GM10266 (cell line): ENCODE measurements at regions not wholly inside any gene's neighbourhood (a gene's known extent, or its start where the extent isn't known, plus 50 kb on each side); places are given as distances from the start of the nearest gene placed in this dataset.

Experiments used
- DNase-seq: peaks from one replicate; pipeline ENCODE4 v3.0.0; 2012; ENCODE audit errors: extremely low spot score
- TF ChIP-seq, protein P1 (sequence below): IDR thresholded peaks from 2 replicates; pipeline ENCODE4 v1.5.1; 2012; ENCODE audit warnings: mild to moderate bottlenecking, low read depth; ENCODE audit not compliant: control insufficient read depth, insufficient read depth; ENCODE audit errors: missing control alignments

DNA sequence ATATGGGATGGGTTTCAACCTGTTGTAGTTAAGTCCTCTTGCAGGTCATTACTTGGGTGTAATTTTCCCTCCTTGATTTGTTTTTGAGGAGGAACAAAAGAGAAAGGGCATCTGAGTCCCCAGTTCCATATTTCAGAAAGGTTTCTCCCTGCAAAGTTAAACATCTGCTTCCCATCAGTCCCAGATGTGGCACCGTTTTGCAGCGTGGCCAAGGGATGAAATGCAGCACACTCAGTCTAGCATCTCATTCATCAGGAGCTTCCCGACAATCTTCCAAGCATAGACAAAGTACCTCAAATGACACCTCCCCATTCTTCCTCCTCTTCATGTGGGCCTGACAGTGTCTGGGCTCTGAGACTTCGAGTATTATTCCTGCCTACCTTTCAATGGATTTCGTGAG, 363.7 kb upstream of the SOX9 start:
- TF ChIP-seq, protein P1, sequence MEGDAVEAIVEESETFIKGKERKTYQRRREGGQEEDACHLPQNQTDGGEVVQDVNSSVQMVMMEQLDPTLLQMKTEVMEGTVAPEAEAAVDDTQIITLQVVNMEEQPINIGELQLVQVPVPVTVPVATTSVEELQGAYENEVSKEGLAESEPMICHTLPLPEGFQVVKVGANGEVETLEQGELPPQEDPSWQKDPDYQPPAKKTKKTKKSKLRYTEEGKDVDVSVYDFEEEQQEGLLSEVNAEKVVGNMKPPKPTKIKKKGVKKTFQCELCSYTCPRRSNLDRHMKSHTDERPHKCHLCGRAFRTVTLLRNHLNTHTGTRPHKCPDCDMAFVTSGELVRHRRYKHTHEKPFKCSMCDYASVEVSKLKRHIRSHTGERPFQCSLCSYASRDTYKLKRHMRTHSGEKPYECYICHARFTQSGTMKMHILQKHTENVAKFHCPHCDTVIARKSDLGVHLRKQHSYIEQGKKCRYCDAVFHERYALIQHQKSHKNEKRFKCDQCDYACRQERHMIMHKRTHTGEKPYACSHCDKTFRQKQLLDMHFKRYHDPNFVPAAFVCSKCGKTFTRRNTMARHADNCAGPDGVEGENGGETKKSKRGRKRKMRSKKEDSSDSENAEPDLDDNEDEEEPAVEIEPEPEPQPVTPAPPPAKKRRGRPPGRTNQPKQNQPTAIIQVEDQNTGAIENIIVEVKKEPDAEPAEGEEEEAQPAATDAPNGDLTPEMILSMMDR = no peak
- no peak for DNase-seq

DNA sequence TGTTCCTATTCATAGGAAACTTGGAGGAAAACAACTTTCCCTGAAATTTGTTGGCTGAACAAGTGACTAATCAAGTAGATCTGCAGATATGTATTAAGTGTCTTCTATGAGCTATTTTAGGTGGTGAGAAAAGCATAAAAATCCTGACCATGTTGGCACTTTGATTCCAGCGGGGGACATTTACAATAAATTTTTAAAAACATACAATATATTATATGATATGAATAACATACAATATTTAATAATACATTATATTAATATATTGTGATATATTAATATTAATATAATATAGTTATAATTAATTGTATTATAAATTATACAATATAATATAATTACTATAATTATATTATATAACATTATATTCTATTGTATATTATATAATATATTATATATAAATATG, 362.9 kb upstream of the SOX9 start:
- no peak for DNase-seq
- TF ChIP-seq, protein P1 = no peak

DNA sequence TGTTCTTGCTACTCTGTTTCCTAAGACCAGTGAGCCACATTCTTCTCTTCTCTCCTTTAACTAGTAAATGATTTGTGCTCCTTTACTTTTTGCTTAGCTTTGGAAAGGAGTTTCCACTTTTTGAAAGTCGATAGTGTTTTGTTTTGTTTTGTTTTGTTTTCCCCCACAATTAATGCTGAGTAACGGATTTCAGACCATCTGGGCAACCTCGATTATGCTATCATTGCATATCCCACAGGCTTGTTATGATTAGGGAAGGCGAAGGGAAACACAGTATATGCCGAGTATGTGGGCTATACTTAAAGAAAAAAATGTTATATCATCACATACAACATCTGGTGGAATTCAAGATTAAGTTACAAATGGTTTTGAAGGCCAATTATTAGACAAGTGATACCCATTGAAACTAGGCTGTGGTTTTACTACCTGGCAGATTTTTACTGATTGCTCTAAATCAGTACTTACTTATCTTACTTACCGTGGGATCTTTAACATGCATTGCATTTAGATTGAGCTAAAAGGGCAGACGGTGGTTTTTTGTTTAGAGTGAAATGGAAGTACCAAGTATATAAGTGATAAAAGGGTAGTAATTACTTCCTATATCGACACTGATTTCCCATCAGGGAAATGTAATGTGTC, 361.3 kb upstream of the SOX9 start:
- TF ChIP-seq, protein P1 = no peak
- DNase-seq = no peak

DNA sequence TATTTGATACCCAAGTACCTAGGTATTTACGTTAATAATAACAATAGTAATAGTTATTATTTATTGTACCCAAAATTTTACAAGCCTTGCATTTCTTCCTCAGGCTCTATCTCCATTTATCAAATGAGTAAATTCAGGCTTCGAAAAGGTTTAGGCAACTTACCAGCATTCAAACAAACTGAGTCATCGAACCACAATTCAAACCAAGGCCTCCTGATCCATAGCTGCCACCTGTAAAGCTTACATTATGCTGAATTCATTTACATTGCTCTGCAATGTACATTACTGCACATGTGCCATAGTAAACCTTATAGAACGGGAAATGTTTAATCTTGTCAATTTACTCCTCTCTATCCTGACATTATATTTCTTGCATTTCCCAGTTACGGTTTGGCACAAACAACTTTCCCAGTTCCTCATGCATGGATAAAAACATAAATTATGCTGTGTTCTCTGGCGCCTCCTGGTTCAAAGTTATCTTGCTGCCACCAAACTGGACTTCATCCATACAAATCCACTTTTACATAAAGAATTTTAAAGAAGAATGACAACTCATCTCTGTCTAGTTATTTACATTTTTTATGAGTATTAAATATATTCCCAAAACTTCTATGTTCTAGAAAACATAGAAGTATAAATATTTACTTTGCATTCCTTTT, 360.6 kb upstream of the SOX9 start:
- no peak for DNase-seq
- TF ChIP-seq, protein P1 = no peak

DNA sequence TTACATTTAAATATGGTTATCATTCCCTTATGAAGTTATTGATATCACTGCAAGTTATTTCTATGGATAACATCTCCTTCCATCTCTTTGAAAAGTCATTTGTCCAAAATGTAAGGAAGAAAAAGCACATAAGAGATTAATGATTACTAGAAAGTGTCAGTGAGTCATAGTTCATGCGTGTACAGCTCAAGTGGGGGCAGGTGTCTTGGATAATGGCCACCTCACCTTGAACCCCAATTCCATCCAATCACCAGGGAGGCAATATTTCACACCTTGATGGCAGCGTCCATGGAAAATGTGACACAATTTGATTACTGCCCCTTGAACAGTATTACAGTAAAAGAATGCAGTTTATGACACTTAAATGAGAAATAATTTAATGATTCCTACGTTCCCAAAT, 358.3 kb upstream of the SOX9 start:
- no peak for DNase-seq
- TF ChIP-seq, protein P1 = no peak

DNA sequence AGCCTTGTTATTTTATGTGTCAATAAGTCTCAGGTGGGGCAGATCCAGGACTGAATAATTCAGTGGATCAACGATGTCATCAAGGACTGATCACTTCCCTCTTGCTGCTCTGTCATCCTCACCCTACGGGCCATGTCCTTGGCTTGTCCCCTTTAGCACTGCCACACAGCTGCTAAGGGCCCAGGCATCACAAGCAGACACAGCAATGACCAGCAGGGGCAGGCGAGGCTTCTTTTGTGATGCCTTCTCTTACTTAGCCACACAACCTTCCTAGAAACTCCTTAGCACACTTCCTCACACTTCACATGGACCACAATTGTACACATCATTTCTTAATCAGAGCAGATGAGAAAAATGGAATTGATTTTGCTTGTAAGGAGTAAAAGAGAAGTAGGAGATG, 356.3 kb upstream of the SOX9 start:
- TF ChIP-seq, protein P1 = peak; percentile 24
- peak; percentile 6 for DNase-seq

DNA sequence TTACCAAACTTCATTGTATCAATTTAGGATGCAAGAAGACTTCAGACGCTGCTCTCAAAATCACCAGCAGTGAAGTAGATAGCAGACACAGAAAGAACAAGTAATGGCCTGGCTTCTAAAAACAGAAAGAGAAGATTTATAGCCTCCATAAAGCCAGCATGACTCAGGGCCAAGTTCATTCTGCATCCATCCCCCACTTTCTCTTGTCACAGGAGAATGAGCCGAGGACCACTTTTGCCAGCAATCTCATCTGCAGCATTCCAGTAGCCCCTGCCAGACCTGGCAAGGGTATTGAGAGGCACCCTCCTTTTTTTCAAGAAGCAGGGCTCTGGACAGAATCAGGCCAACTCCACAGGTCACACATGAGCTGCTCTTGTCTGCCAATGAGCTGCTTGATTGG, 355.4 kb upstream of the SOX9 start:
- DNase-seq = no peak
- TF ChIP-seq, protein P1 = no peak
